K562 (cell line): ENCODE measurements at regions not wholly inside any gene's neighbourhood (a gene's known extent, or its start where the extent isn't known, plus 50 kb on each side); places are given as distances from the start of the nearest gene placed in this dataset.
A peak's percentile ranks its signal among the peaks of the same experiment; 100 is the strongest.

ENCODE experiments used
- CLOCK ChIP-seq: fragments of 250-450 bp; sonication (Bioruptor Pico); IDR thresholded peaks from 2 replicates; pipeline ENCODE4 v1.4.0; 2020; ENCODE audit warnings: mild to moderate bottlenecking, moderate library complexity, borderline replicate concordance
- GABPB2 ChIP-seq: fragments of 250-450 bp; sonication (Bioruptor Pico); conservative IDR thresholded peaks from 2 replicates; pipeline ENCODE4 v1.5.1; 2021; ENCODE audit warnings: mild to moderate bottlenecking
- HMBOX1 ChIP-seq: sonication (generic); IDR thresholded peaks from 2 replicates; pipeline ENCODE4 v1.6.1; 2016
- HMG20A ChIP-seq: fragments of 450-650 bp; formaldehyde crosslinking; conservative IDR thresholded peaks from 2 replicates; pipeline ENCODE4 v1.4.0; 2020; ENCODE audit warnings: mild to moderate bottlenecking, mixed read lengths
- HMGN3 ChIP-seq: IDR thresholded peaks from 2 replicates; pipeline ENCODE4 v1.6.1; 2011; ENCODE audit warnings: borderline replicate concordance, low read depth, mild to moderate bottlenecking, mixed read lengths, low read length; ENCODE audit not compliant: insufficient read length; ENCODE audit errors: extremely low read depth
- KDM1A ChIP-seq, 2 experiments: fragments of 450-650 bp; IDR thresholded peaks; 2 replicates each; pipeline ENCODE4 v1.6.1; 2016; ENCODE audit warnings: mild to moderate bottlenecking in 2 of 2
- MIER1 ChIP-seq: fragments of 450-650 bp; IDR thresholded peaks from 2 replicates; pipeline ENCODE4 v1.6.1; 2016; ENCODE audit warnings: antibody characterized with exemption, mild to moderate bottlenecking, low read depth
- NCOR1 ChIP-seq: fragments of 450-650 bp; IDR thresholded peaks from 2 replicates; pipeline ENCODE4 v1.6.1; 2016; ENCODE audit warnings: mild to moderate bottlenecking, moderate library complexity
- NEUROD1 ChIP-seq: fragments of 150-350 bp; IDR thresholded peaks from 2 replicates; pipeline ENCODE4 v1.6.1; 2014; ENCODE audit warnings: borderline replicate concordance, low read length, low read depth; ENCODE audit not compliant: partially characterized antibody
- PHF21A ChIP-seq: fragments of 450-650 bp; IDR thresholded peaks from 2 replicates; pipeline ENCODE4 v1.6.1; 2017; ENCODE audit warnings: low read depth, borderline replicate concordance
- POLR2B ChIP-seq: fragments of 450-650 bp; IDR thresholded peaks from 2 replicates; pipeline ENCODE4 v1.6.1; 2018; ENCODE audit warnings: low read depth; ENCODE audit not compliant: partially characterized antibody
- PPARD ChIP-seq: fragments of 250-450 bp; sonication (Bioruptor Pico); IDR thresholded peaks from 2 replicates; pipeline ENCODE4 v1.8.0; 2022; ENCODE audit warnings: inconsistent platforms, mild to moderate bottlenecking, moderate library complexity
- SIX5 ChIP-seq, 2 experiments: IDR thresholded peaks; 2 replicates each; pipeline ENCODE4 v1.6.1; 2011; ENCODE audit warnings: low read length in 2 of 2, borderline replicate concordance in 1 of 2, low read depth in 1 of 2, mild to moderate bottlenecking in 1 of 2, moderate library complexity in 1 of 2; ENCODE audit not compliant: insufficient read depth in 1 of 2
- SRSF3 ChIP-seq: fragments of 200-400 bp; formaldehyde crosslinking; IDR thresholded peaks from 2 replicates; pipeline ENCODE4 v1.6.1; 2016; ENCODE audit warnings: mild to moderate bottlenecking, low read length, moderate library complexity; ENCODE audit not compliant: insufficient read depth
- TEAD4 ChIP-seq, 2 experiments: sonication (generic) in 1 of 2; formaldehyde crosslinking in 1 of 2; IDR thresholded peaks; 2 replicates each; pipeline versions ENCODE4 v1.6.1 to v1.8.0; 2012 to 2022; ENCODE audit warnings: borderline replicate concordance in 1 of 2, inconsistent platforms in 1 of 2, low read length in 1 of 2, mild to moderate bottlenecking in 1 of 2, missing genetic modification reagents in 1 of 2
- ZBTB34 ChIP-seq: fragments of 250-450 bp; sonication (Bioruptor Pico); IDR thresholded peaks from 2 replicates; pipeline ENCODE4 v1.8.0; 2021; ENCODE audit warnings: mild to moderate bottlenecking, moderate library complexity
- ZNF263 ChIP-seq: sonication (generic); formaldehyde crosslinking; IDR thresholded peaks from 2 replicates; pipeline ENCODE4 v1.8.0; 2022; ENCODE audit warnings: mild to moderate bottlenecking, missing genetic modification reagents, borderline replicate concordance
- ZNF408 ChIP-seq: fragments of 250-450 bp; sonication (Bioruptor Pico); IDR thresholded peaks from 2 replicates; pipeline ENCODE4 v1.4.0; 2020; ENCODE audit warnings: low read depth, mild to moderate bottlenecking, moderate library complexity
- ZNF445 ChIP-seq: fragments of 250-450 bp; sonication (Bioruptor Pico); IDR thresholded peaks from 2 replicates; pipeline ENCODE4 v1.4.0; 2020; ENCODE audit warnings: low read depth, mild to moderate bottlenecking, moderate library complexity
- ZNF79 ChIP-seq: fragments of 250-450 bp; sonication (Bioruptor Pico); IDR thresholded peaks from 2 replicates; pipeline ENCODE4 v1.4.0; 2020; ENCODE audit warnings: low read depth, mild to moderate bottlenecking, moderate library complexity
- TF ChIP-seq, protein P1 (sequence below): sonication (generic); formaldehyde crosslinking; IDR thresholded peaks from 2 replicates; pipeline ENCODE4 v1.8.1; 2023; ENCODE audit warnings: mild to moderate bottlenecking, missing genetic modification reagents
- TF ChIP-seq, protein P2 (sequence below): fragments of 450-650 bp; formaldehyde crosslinking; conservative IDR thresholded peaks from 2 replicates; pipeline ENCODE4 v1.4.0; 2022; ENCODE audit warnings: mild to moderate bottlenecking, missing genetic modification characterization

- TF ChIP-seq, protein P1, sequence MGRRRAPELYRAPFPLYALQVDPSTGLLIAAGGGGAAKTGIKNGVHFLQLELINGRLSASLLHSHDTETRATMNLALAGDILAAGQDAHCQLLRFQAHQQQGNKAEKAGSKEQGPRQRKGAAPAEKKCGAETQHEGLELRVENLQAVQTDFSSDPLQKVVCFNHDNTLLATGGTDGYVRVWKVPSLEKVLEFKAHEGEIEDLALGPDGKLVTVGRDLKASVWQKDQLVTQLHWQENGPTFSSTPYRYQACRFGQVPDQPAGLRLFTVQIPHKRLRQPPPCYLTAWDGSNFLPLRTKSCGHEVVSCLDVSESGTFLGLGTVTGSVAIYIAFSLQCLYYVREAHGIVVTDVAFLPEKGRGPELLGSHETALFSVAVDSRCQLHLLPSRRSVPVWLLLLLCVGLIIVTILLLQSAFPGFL, result no peak
- TF ChIP-seq GABPB2 (CRISPR knock-in tag) (no peak), KDM1A (IDR thresholded peaks at IDR 0.05) (peak; percentile 59 to 71), TEAD4 (IDR thresholded peaks at IDR 0.05; ENCODE audit: low read length) (peak; percentile 90), TEAD4 (CRISPR knock-in tag; IDR thresholded peaks at IDR 0.05; ENCODE audit: borderline replicate concordance) (no peak), POLR2B (no peak), HMG20A (no peak), MIER1 (no peak), SIX5 (IDR thresholded peaks at IDR 0.05; ENCODE audit: borderline replicate concordance in 1 of 2, insufficient read depth in 1 of 2, low read depth in 1 of 2, low read length in 2 of 2) (no peak), ZNF79 (CRISPR knock-in tag) (no peak), SRSF3 (no peak), ZNF263 (no peak), ZNF408 (no peak), CLOCK (CRISPR knock-in tag) (no peak), HMBOX1 (peak; percentile 76), PHF21A (no peak), HMGN3 (no peak), NEUROD1 (peak; percentile 53), ZBTB34 (CRISPR knock-in tag) (no peak), NCOR1 (peak; percentile 82), ZNF445 (no peak), PPARD (CRISPR knock-in tag) (no peak)
- TF ChIP-seq, protein P2, sequence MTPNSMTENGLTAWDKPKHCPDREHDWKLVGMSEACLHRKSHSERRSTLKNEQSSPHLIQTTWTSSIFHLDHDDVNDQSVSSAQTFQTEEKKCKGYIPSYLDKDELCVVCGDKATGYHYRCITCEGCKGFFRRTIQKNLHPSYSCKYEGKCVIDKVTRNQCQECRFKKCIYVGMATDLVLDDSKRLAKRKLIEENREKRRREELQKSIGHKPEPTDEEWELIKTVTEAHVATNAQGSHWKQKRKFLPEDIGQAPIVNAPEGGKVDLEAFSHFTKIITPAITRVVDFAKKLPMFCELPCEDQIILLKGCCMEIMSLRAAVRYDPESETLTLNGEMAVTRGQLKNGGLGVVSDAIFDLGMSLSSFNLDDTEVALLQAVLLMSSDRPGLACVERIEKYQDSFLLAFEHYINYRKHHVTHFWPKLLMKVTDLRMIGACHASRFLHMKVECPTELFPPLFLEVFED (CRISPR knock-in tag), result no peak
Observed at GRCh38 chr3:152109038-152109437, 159.7 kb upstream of the MBNL1 start (continued).
